PC-3 (cell line): ENCODE measurements at regions not wholly inside any gene's neighbourhood (a gene's known extent, or its start where the extent isn't known, plus 50 kb on each side); places are given as distances from the start of the nearest gene placed in this dataset.

ENCODE experiments used
- ATAC-seq: fragments of 200-7000 bp; cut with Tn5 transposase; 2 replicates; pipeline ENCODE4 v1.9.1; 2020; ENCODE audit warnings: mild to moderate bottlenecking, moderate library complexity
- BruUV-seq: library from RNA; stranded (reverse); fragments of 400-500 nt; replicated peaks from 2 replicates; lab custom pipeline; 2021; lab: Mats Ljungman, UMichigan
- CTCF ChIA-PET: fragments of 300-600 bp; sonication (Branson Sonifier 250); formaldehyde crosslinking; loops from one replicate; lab custom pipeline; 2022; ENCODE audit warnings: antibody characterized with exemption; lab: Charles Lee
- POLR2A ChIA-PET: fragments of 300-600 bp; sonication (Branson Sonifier 250); formaldehyde crosslinking; loops from one replicate; lab custom pipeline; 2022; ENCODE audit warnings: antibody characterized with exemption; ENCODE audit not compliant: unreplicated experiment; lab: Charles Lee
- DNase-seq: peaks from one replicate; pipeline ENCODE4 v3.0.0-alpha.2; 2015
- H2AFZ ChIP-seq: fragments of 300-600 bp; sonication (generic); 2 replicates; pipeline ENCODE4 v1.6.0; 2016; ENCODE audit warnings: antibody characterized with exemption, low read length
- H3F3A ChIP-seq: fragments of 300-600 bp; sonication (generic); one replicate; pipeline ENCODE4 v1.6.0; 2017; ENCODE audit warnings: antibody characterized with exemption, low read length, control low read depth, mild to moderate bottlenecking; ENCODE audit not compliant: unreplicated experiment
- H3K27ac ChIP-seq: fragments of 300-600 bp; sonication (generic); 2 replicates; pipeline ENCODE4 v1.5.1; 2016; ENCODE audit warnings: mild to moderate bottlenecking, low read length
- H3K27me3 ChIP-seq: fragments of 300-600 bp; sonication (generic); 2 replicates; pipeline ENCODE4 v1.6.1; 2016; ENCODE audit warnings: low read length, mixed read lengths
- H3K36me3 ChIP-seq: fragments of 300-600 bp; sonication (generic); 2 replicates; pipeline ENCODE4 v1.6.1; 2016; ENCODE audit warnings: low read depth, mixed run types, low read length, mixed read lengths
- H3K4me1 ChIP-seq: fragments of 300-600 bp; sonication (generic); 2 replicates; pipeline ENCODE4 v1.5.1; 2016; ENCODE audit warnings: low read length; ENCODE audit not compliant: insufficient read depth
- H3K4me2 ChIP-seq: fragments of 300-600 bp; sonication (generic); 2 replicates; pipeline ENCODE4 v1.6.0; 2016; ENCODE audit warnings: low read length
- H3K4me3 ChIP-seq: fragments of 300-600 bp; sonication (generic); 2 replicates; pipeline ENCODE4 v1.5.1; 2016; ENCODE audit warnings: mild to moderate bottlenecking, low read length, mixed read lengths
- H3K79me2 ChIP-seq: fragments of 300-600 bp; sonication (generic); 2 replicates; pipeline ENCODE4 v1.6.1; 2017; ENCODE audit warnings: low read length, mixed read lengths
- H3K9ac ChIP-seq: fragments of 300-600 bp; sonication (generic); 2 replicates; pipeline ENCODE4 v1.6.0; 2016; ENCODE audit warnings: mild to moderate bottlenecking, low read length
- H3K9me2 ChIP-seq: fragments of 300-600 bp; sonication (generic); replicated peaks from 2 replicates; pipeline ENCODE4 v1.6.1; 2016; ENCODE audit warnings: mixed run types, low read length, mixed read lengths
- H3K9me3 ChIP-seq: fragments of 300-600 bp; sonication (generic); 2 replicates; pipeline ENCODE4 v1.6.1; 2016; ENCODE audit warnings: low read length, mixed read lengths
- H4K20me1 ChIP-seq: fragments of 300-600 bp; sonication (generic); 2 replicates; pipeline ENCODE4 v1.6.1; 2016; ENCODE audit warnings: low read length, mixed read lengths
- CTCF ChIP-seq: fragments of 300-600 bp; sonication (generic); conservative IDR thresholded peaks from 2 replicates; pipeline ENCODE4 v1.5.1; 2017; ENCODE audit warnings: antibody characterized with exemption, low read depth, mild to moderate bottlenecking, low read length
- EZH2 ChIP-seq: fragments of 300-600 bp; sonication (generic); IDR thresholded peaks from one replicate; pipeline ENCODE4 v1.6.1; 2017; ENCODE audit warnings: antibody characterized with exemption, mild to moderate bottlenecking, low read length; ENCODE audit not compliant: unreplicated experiment
- EZH2phosphoT487 ChIP-seq: fragments of 300-600 bp; sonication (generic); IDR thresholded peaks from 2 replicates; pipeline ENCODE4 v1.6.1; 2018; ENCODE audit warnings: mild to moderate bottlenecking, antibody characterized with exemption, low read length, borderline replicate concordance
- intact Hi-C: fragments of 100-400 bp; cut with micrococcal nuclease; formaldehyde crosslinking; loops from 2 replicates; pipeline ENCODE4 v1.9.0; 2023

- no peak overlapping the region for H3K4me2 ChIP-seq
- CTCF ChIA-PET = no interaction called here
- no peak overlapping the region for H2AFZ ChIP-seq
- no peaks in the 10 kb centered on the region; the same call in 1 of the 2 replicates for H3K9me3 ChIP-seq
- no peaks in the 10 kb centered on the region for H3K4me1 ChIP-seq
- no peak for TF ChIP-seq CTCF
- no peak for TF ChIP-seq EZH2phosphoT487
- TF ChIP-seq EZH2 = no peak
- POLR2A ChIA-PET = no interaction called here
- intact Hi-C loops = no loop called here
- H3K27me3 ChIP-seq = no peaks in the 10 kb centered on the region
- H3K4me3 ChIP-seq = no peak overlapping the region
- H3K79me2 ChIP-seq = no peaks in the 10 kb centered on the region
- no peaks in the 10 kb centered on the region for H4K20me1 ChIP-seq
- no peaks in the 10 kb centered on the region for H3K9me2 ChIP-seq
- H3K36me3 ChIP-seq = no peaks in the 10 kb centered on the region
- BruUV-seq = no TSS peak
- DNase-seq (peak; percentile 3), ATAC-seq (no peak)
- H3F3A ChIP-seq = no peaks in the 10 kb centered on the region
- H3K27ac ChIP-seq = no peak overlapping the region
- no peak overlapping the region for H3K9ac ChIP-seq
Measured at GRCh38 chr2:16537347-16537746, 128.3 kb downstream of the CYRIA start.

GRCh38 chr2:16526193-16526592 lies 139.4 kb downstream of the CYRIA start:
- POLR2A ChIA-PET = no interaction called here
- no peak overlapping the region for H3K4me3 ChIP-seq
- DNase-seq = no peak
- TF ChIP-seq CTCF (no peak), EZH2phosphoT487 (no peak), EZH2 (no peak)
- no peak overlapping the region for H2AFZ ChIP-seq
- intact Hi-C loops = no loop called here
- H3K9me2 ChIP-seq = no peaks in the 10 kb centered on the region
- no peaks in the 10 kb centered on the region for H3K79me2 ChIP-seq
- H3K27me3 ChIP-seq = peaks cover 7% of the 10 kb centered on the region
- no peak overlapping the region for H3K27ac ChIP-seq
- H3K4me1 ChIP-seq = no peaks in the 10 kb centered on the region
- no peak for ATAC-seq
- H3K4me2 ChIP-seq = no peak overlapping the region
- BruUV-seq = no TSS peak
- CTCF ChIA-PET = no interaction called here
- H3K9ac ChIP-seq = no peak overlapping the region
- no peaks in the 10 kb centered on the region for H3F3A ChIP-seq
- H3K36me3 ChIP-seq = no peaks in the 10 kb centered on the region
- H4K20me1 ChIP-seq = no peaks in the 10 kb centered on the region
- H3K9me3 ChIP-seq = no peaks in the 10 kb centered on the region

GRCh38 chr2:16525265-16525887 lies 140.3 kb downstream of the CYRIA start:
- BruUV-seq = no TSS peak
- no peaks in the 10 kb centered on the region for H3K79me2 ChIP-seq
- no peak overlapping the region for H3K4me3 ChIP-seq
- no peak overlapping the region for H3K4me2 ChIP-seq
- no peak overlapping the region for H3K27ac ChIP-seq
- intact Hi-C loops = no loop called here
- H2AFZ ChIP-seq = no peak overlapping the region
- no peaks in the 10 kb centered on the region for H3K9me2 ChIP-seq
- CTCF ChIA-PET = no interaction called here
- ATAC-seq (no peak), DNase-seq (peak; percentile 28)
- H3K36me3 ChIP-seq = no peaks in the 10 kb centered on the region
- peaks cover 7% of the 10 kb centered on the region for H3K27me3 ChIP-seq
- H3F3A ChIP-seq = no peaks in the 10 kb centered on the region
- H3K9me3 ChIP-seq = no peaks in the 10 kb centered on the region
- H4K20me1 ChIP-seq = no peaks in the 10 kb centered on the region
- H3K9ac ChIP-seq = no peak overlapping the region
- TF ChIP-seq EZH2 (no peak), EZH2phosphoT487 (no peak), CTCF (peak; percentile 58)
- POLR2A ChIA-PET = no interaction called here
- H3K4me1 ChIP-seq = no peaks in the 10 kb centered on the region
